ENCODE measurements at regions not wholly inside any gene's neighbourhood (a gene's known extent, or its start where the extent isn't known, plus 50 kb on each side); places are given as distances from the start of the nearest gene placed in this dataset.

- no peak for TF ChIP-seq POLR2A (IDR thresholded peaks at IDR 0.05; ENCODE audit: low read depth, low read length)
- no peak for TF ChIP-seq TAF1 (IDR thresholded peaks at IDR 0.05; ENCODE audit: low read depth, low read length)
- no peak for TF ChIP-seq POLR2AphosphoS5 (IDR thresholded peaks at IDR 0.05; ENCODE audit: low read depth, low read length)
- no peak for TF ChIP-seq PAX5 (IDR thresholded peaks at IDR 0.05; ENCODE audit: insufficient read depth, low read length, severe bottlenecking)
- no peak for TF ChIP-seq POU2F2 (IDR thresholded peaks at IDR 0.05; ENCODE audit: low read depth, low read length)
- TF ChIP-seq SPI1 (IDR thresholded peaks at IDR 0.05; ENCODE audit: low read depth, low read length), result no peak
Observed at GRCh38 chr6:67898875-67899274, 736.2 kb upstream of the ADGRB3 start.

All from GM12891 (cell line).